NCI-H1436 treated with DMSO at 0.1 percent for 48 hours (cell line): ENCODE measurements at regions not wholly inside any gene's neighbourhood (a gene's known extent, or its start where the extent isn't known, plus 50 kb on each side); places are given as distances from the start of the nearest gene placed in this dataset.
"Not testable (repeated sequence)": the region's sequence is repeated elsewhere in the genome, so short reads cannot be mapped to it uniquely, and the experiment has no call there.

Source experiments
- DNase-seq: peaks from one replicate; lab custom pipeline; 2025; lab: John Stamatoyannopoulos, UW

DNA sequence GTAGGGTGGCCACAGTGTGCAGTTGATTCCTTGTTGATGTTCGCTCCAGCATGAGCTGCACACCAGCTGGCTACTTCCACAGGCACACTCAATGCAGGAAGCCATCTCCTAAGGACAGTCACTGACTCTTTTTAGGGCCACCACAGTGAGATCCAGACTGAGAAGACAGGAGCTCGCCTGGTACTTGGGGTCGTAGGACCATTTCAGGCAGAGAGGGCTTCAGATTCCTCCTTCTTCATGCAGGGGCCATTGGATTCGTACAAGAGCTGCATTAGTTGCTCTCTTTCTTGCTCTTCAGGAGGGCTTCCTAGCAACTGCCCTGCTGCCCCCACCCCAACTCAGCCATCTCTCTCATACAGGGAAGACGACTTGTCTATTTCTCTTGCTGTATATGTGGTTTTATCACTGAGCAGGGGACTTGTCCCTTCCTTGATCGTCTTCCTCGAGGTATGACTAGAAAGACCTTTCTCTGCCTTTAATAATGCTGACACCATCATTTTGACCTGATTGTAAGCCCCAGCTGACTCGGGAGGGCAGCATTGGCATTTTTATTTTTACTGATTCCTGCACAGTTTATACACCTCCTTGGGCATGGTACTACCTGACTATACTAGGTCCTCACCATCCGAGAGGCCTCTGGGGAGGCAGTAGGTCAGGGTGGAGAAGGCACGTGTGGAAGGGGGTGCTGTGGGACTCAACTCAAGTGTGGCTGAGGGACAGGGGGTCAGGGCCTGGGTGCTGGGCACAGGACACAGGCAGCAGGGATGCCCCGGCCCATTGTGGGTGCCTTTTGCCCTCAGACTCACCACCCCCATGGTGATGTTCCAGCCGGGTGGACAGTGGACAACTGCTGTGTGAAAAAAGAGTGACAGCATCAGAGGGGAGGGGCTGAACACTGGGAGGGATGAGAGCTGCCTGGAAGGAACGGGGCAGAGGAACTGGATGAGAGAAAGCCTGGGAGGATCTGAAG is 136.7 kb upstream of the ZNF746 start:
- no peak for DNase-seq

DNA sequence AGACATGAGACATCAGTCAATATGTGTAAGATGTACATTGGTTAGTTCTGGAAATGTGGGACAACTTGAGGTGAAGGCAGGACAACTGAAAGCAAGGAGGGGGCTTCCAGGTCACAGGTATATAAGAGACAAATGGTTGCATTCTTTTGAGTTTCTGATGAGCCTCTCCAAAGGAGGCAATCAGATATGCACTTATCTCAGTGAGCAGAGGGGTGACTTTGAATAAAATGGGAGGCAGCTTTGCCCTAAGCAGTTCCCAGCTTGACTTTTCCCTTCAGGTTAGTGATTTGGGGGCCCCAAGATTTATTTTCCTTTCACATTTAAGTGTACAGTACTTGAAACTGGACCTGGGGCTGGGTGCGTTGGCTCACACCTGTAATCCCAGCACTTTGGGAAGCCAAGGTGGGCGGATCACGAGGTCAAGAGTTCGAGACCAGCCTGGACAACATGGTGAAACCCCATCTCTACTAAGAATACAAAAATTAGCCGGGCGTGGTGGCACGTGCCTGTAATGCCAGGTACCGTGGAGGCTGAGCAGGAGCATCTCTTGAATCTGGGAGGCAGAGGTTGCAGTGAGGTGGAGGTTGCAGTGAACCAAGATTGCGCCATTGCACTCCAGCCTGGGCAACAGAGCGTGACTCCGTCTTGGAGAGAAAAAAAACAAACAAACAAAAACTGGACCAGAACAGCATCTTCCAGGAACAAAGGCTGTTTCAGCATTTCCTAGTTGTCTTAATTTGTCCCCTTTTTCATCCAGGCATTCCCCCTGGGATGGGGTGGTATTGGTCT is 130.9 kb upstream of the ZNF746 start:
- DNase-seq = not testable (repeated sequence)

DNA sequence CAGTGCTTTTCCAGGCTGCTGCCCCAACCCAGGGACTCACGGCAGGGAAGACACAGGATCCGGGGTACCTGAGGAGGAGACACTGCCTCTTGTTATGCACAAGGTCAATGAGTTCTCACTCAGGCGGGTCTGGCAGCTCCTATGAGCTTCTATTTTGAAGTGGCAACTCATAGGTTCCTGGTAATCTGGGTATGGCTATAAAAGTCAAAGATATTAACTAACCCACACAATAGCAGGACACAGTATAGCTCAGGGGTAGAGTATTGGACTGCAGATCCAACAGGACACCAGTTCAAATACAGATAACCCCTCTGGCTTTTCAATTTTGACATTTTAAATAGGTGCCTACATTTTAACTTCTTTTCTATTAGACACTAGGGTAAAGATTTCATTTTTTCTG is 130.3 kb upstream of the ZNF746 start:
- no peak for DNase-seq

DNA sequence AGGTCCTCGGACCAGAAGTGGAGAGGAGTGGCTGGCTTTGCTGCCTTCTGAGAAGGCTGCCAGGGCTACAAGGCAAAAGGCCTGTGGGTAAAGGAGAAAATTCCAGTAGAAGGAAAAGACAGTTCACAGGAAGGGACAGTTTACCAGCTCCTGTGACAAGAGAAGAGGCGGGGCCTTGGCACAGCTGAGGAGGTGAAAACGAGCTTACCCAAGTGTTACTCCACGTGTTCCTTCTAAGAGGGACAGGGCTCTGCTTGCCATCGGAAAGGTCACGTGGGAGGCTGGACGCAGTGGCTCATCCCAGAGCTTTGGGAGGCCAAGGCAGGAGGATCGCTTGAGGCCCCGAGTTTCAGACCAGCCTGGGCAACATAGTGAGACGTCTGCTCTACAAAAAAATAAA is 129.4 kb upstream of the ZNF746 start:
- DNase-seq = no peak

DNA sequence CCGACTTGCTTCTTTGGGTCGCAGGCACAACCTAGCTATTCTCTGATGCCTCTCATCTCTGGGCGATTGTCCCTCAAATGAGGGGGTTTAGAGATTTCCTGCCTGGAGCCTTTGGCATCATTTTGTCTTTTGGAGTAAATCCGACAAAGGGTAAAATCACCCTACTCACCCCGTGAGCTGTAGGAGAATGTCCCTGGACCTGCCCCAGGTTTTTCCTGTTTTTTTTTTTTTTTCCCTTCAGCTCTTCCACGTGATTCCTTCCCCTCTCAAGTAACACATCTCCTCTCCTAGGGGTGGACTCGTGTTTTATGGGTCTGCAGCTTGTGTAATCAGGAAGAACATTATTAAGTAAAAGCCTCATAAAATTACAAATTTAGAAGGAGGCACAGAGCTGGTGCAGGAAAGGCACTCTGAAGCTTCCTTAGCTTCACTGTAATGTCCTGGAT is 128.4 kb upstream of the ZNF746 start:
- no peak for DNase-seq

DNA sequence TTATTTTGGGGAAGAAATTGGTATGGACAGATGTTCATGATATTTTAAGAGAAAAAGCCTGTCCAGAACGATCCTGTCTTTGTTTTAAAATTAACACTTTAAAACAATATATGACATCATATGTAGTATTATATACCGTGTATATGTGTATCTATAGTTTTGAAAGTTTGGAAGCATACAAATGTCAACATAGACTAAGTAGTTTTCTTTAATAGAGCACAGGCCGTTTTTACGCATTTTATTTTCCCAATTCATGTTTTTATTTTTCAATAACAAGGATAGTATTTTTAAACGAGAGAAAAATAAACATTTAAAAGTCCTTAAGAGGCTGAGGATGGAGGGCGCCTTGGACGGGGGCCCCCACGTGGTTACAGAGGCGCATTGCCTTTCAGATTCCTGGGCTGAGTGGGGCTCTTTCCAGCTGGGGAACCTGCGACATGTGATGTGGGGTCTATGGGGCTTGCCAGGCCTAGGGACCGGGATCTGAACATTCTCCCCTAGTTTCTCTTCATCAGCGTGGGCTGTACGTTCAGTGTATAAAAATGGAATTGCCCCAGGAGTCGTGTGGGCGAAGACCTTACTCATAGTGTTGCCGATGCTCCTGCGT is 127.8 kb upstream of the ZNF746 start:
- DNase-seq = no peak

DNA sequence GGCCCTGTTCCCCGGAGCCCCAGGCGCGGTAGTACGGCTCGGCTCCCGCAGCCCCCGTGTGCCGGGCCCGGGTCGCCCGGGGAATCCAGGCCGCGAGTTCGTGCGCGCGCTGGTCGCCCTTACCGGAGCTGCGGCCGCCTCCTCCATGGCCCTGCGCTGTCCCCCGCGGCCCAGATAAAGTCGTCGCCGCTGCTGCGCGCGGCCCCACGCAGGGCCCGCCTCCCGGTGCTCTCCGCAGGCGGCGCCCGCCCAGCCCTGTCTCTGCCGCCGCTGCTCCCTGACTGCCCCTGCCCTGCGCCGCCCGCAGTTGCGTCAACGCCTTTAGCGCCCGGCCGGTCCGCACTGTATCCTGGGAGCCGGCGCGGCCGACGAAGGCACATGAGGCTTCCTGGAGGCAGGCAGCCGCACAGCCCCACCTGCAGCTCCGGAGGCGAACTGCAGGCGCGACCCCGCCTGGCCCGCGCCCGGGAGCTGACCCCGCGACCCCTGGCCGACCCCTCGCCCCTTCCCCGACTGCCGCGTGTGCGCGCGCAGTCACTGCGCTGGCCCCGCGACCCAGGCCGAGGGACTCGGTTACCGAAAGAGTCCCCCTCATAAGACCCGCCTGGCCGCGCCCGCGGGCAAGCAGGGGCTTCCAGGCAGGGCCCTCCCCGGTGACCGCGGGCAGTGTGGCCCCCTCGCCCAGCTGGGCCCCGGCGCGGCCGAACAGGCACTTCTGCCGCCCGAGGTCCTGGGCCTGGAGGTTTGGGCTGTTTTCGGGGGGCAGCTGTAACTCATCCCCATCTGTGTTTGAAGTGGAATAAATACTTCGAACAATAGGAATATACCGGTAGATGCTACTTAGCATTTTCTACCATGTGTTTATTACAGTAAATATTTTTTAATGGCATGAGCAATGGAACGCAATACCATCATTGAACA is 127.1 kb upstream of the ZNF746 start:
- peak; percentile 79 for DNase-seq

DNA sequence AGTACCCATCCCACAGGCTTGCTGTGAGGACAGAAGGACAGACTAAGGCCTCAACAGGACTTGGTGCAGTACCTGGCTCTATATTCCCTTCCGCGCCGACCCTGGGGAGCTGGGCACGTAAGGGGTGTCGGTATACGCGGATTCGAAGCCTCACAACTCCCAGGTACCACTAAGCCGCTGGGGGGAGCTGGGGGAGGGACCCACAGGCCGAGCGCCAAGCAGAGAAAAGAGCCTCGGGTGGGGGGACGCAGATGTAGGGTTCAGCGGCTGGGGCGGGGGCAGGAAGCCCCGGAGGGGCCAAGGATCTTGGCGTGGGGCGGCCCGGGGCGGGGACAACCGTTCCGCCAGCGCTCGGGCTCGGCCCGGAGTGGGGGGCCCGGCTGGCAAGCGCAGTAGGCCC is 126.4 kb upstream of the ZNF746 start:
- no peak for DNase-seq

DNA sequence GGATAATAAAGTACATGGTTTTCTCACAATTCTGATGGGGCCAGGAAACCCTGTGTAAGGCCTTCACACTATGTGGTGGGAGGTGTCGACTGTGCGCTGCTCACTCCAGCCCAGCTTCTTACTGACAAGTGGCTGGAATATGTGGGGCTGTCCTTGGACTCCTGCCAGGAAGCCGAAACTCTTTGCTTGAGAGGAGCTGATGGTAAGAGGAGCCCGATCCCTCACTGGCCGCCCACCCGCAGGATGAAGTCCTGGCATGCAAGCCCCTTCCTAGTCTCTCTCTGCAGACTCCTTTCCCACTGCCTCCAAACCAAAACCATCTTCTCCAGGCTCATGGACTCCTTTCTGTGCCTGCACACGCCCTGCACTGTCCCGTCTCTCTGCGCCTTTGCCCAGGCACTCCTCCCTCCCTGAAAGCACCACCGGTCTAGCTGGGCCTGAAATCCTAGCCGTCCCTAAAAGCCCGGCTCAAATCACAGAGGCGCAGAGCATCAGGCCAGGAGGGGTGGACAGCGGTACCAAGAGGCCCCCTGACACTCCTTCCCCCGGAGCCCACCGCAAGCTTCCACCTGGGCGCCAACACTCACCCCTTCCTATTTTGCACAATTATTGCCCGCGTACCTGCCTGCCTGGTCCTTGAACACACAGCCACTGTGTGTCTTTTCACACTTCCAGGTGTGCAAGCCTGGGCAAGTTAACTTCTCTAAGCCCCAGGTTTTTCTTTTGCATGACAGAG is 125.8 kb upstream of the ZNF746 start:
- DNase-seq = not testable (repeated sequence)

DNA sequence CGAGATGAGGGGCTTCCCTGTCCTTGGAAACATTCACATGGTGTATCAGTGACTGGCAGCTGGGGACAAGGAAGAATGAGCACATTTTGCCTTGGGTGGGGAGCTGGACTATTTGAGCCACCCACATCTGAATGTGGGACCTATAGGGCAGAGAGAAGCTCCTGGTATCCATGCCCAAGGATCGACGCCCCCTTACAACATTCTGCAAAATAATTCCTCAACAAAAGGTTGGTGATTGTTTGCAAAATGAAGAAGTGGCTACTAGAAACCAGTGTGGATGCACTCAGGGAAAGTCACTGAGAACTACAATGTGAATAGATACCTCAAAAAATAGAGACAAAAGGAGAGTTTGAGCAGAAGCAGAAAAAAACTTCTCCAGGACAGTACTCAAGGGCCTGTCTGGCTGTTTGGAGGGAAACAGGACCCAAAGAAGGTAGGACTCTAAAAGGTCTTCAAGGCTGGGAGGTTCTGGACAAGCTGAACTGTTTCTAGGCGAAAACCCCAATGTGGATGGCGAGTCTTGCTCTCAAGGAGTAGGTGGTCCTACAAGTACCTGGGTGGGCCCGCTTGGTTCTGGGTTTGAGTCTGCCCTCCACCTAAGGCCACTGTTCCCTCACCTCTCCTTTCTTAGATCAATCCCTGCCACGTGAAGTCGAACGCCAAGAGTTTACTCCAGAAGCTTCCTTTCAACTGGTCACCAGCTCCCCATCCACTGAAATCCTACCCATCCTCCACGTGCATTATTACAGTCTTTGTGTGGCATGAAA is 125.0 kb upstream of the ZNF746 start:
- DNase-seq = no peak

DNA sequence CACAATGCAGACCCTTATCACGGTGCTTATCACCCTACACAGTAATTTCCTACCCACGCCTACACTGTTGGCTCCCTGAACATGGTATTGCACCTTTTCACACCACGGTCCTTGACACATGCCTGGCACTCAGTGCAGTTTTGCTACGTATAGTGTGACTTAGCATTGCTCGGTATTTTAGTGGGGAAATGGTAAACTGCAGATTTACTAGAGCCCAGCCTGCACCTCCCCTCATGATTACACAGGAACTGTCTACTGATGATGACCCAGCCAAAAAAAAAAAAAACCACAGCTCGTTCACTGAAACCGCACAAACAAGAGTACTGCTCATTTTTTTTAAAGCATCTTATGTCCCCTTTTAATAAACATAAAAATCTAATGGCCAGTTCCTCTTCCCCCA is 124.2 kb upstream of the ZNF746 start:
- no peak for DNase-seq

DNA sequence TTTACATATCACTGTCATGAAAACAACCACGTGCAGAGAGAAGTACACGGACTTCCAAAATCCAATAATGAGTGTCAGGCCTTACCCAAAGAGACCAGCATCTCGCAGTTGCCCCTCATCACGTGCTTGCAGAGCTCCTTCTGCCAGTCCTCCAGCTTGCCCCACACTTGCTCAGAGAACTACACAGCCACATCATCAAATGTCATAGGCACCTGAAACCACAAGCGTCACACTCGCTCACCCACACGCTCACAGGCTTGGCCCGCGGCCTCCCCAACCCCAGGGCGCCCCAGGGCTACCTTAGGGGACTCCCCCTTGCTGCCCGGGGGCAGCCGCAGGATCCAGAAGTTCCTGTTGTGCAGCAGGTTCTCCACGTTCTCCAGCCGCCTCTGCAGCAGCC is 123.4 kb upstream of the ZNF746 start:
- DNase-seq = no peak

DNA sequence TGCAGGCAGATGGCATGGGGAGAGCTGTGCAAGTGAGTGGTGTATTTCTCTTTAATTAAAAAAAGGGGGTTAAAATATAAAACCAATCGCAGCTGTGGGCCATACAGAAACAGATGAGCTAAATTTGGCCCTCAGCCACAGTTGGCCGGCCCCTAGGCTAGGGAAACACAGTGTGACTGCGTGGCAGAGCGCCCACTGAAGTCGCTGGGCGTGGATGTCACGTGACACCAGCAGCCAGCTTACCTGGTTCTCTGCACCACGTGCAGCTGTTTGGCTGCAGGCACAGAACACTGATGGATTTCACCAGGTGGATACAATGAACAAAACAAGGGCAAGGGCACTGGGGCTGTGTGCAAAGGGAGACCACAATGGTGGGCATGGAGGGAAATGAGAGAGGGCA is 119.3 kb upstream of the ZNF746 start:
- no peak for DNase-seq

DNA sequence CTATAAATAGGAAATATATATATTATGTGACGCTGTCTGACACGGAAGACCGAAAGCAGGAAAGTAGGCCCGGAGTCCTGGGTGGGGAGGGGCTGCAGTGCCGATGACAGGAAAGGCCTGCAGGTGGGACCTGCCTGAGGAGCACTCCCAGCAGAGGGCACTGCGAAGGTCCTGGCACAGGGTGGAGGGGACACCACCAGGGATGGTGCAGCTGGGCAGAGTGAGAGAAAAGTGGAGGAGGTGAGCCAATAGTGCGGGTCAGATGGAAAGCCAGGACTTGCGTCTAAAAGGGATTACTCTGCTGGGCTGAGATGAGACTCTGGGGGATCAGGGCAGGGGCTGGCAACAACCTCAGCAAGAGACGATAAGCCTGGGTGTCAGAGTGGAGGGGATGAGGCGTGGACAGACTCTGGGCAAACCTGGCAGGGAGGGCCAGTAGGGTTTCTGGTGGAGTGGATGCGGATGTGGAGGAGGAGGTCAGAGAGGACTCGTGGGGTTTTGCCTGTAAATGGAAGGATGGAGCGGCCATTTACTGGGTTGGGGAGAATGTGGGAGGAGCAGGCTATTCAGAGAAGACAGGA is 118.2 kb upstream of the ZNF746 start:
- no peak for DNase-seq

DNA sequence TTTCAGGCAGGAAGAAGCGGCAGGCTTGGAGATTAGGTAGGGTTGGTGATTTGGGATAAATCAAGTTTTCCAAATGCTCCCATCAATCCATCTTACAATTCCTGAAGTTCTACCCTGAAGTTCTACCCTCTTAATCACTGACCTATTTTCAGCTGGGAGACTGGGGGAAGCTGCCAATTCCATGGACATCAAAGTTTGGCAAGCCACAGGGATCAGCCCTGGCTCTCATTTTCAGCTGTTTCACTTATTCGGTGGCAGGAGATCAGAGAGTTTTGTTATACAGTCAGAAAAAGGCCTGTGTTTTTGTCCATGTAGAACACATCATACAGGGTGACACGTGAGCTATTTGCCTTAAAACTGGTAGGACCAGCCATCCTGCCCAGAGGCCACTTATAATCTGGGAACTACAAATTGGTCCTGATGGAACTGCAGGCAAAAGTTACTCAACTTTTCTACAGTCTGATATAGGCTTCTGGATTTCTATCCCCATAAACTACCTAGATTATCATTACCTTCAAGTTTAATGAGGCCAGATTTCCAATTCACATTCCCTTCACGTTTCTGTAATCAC is 112.9 kb upstream of the ZNF746 start:
- DNase-seq = no peak

DNA sequence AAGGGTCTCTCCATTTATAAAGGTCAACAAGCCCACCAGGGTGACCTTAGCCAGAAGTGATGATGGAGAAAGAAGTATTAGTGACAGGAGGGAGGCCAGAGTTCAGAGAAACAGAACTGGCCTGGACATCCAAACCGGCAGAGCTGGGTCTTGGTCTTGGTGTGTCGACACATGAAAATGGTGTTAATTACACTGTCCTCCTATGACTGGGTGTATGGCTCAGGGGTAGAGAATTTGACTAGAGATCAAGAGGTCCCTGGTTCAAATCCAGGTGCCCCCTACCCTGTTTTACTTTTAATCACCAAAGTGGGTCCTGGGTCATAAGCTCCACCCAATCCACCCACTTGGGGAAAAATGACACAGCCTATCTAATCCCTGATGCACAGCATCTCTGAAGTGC is 110.6 kb upstream of the ZNF746 start:
- DNase-seq = no peak

DNA sequence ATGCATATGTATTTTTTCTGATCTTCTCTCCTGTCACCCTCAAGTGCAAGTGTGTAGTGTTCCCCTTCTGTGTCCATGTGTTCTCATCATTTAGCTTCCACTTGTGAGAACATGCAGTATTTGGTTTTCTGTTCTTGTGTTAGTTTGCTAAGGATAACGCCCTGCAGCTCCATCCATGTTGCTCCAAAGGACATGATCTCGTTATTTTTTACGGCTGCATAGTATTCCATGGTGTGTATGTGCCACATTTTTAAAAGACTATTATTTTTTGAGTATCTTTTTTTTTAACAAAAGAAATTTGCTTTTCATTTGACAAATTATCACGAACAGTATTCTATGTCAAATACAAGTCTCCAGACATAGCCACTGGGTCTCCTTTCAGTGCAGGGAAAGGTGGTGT is 110.1 kb upstream of the ZNF746 start:
- no peak for DNase-seq

DNA sequence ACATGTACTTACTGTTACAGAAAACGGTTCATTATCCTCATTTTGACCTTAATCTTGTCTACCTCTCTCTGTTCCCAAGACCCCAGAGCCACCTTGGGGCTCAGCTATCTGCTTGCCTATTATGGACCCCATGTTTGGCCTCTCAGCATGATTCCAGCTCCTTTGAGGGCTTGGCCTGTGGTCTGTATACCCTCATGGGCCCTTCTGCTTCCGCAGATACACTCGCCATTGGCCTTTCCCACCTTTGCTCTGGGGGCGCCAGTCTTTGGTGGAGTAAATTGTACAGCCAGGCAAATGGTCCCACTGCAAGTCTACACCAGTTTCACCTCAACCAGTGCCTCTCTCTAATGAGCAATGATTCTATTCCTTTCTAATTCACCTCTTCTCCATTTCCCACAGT is 109.2 kb upstream of the ZNF746 start:
- no peak for DNase-seq

DNA sequence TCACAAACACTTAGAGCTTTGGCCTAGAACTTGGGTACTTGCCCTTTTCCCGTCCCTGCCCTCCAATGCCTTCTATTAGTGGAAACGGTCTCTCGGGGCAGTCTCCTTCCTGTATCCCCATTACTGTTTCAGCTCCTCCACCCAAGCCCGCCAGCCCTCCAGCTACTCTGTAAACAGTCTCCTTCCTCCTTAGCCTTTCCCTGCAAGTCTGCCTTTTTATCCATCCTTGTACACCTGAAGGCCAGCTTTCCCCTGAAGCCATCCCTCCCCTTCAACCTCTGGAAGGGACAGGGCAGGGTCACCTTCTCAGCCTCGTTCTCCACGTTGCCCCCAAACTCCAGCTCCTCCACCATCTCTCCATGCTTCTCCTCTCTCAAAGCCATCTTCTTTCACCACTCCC is 108.1 kb upstream of the ZNF746 start:
- DNase-seq = no peak
